SK-N-SH (cell line): ENCODE measurements at regions not wholly inside any gene's neighbourhood (a gene's known extent, or its start where the extent isn't known, plus 50 kb on each side); places are given as distances from the start of the nearest gene placed in this dataset.

Experiments
- CTCF ChIA-PET: fragments of 300-600, 350-600 bp; formaldehyde crosslinking; extraction: SDS; loops from one replicate; lab custom pipeline; 2021; lab: Yijun Ruan, JAX
- POLR2A ChIA-PET: fragments of 350-600 bp; sonication (Branson Sonifier 250); formaldehyde crosslinking; extraction: SDS; loops from one replicate; lab custom pipeline; 2020; ENCODE audit warnings: antibody characterized with exemption, inconsistent platforms; lab: Yijun Ruan, JAX
- DNase-seq: peaks from one replicate; pipeline ENCODE4 v3.0.0; 2012
- H2AFZ ChIP-seq: fragments of 200-600 bp; sonication (generic); 2 replicates; pipeline ENCODE4 v1.8.1; 2016; ENCODE audit warnings: antibody characterized with exemption, mild to moderate bottlenecking, low read depth
- H3F3A ChIP-seq: fragments of 200-600 bp; sonication (generic); replicated peaks from 2 replicates; pipeline ENCODE3; 2016; ENCODE audit warnings: antibody characterized with exemption, mild to moderate bottlenecking; ENCODE audit not compliant: insufficient read depth
- H3K27ac ChIP-seq, 2 experiments: fragments of 200-500 bp in 1 of 2; fragments of 200-600 bp in 1 of 2; sonication (Bioruptor generic) in 1 of 2; sonication (generic), shearing (Covaris generic) in 1 of 2; 2 replicates each; pipeline versions ENCODE4 v1.5.1 to v1.6.1; 2014 to 2016; ENCODE audit warnings: low read depth in 2 of 2, inconsistent platforms in 1 of 2, low read length in 1 of 2, mild to moderate bottlenecking in 1 of 2, mixed read lengths in 1 of 2
- H3K27me3 ChIP-seq: fragments of 200-600 bp; sonication (generic), shearing (Covaris generic); 2 replicates; pipeline ENCODE4 v1.6.1; 2016; ENCODE audit warnings: mixed run types; ENCODE audit not compliant: insufficient read depth
- H3K36me3 ChIP-seq, 2 experiments: fragments of 200-500 bp in 1 of 2; fragments of 200-600 bp in 1 of 2; sonication (Bioruptor generic) in 1 of 2; sonication (generic) in 1 of 2; replicated peaks in 1 of 2; 2 replicates each; pipeline versions ENCODE3 to v1.5.1; 2014 to 2016; ENCODE audit warnings: low read length in 1 of 2, mild to moderate bottlenecking in 1 of 2; ENCODE audit not compliant: insufficient read depth in 2 of 2, control insufficient read depth in 1 of 2
- H3K4me1 ChIP-seq, 2 experiments: fragments of 200-500 bp in 1 of 2; fragments of 200-600 bp in 1 of 2; sonication (Bioruptor generic) in 1 of 2; sonication (generic), shearing (Covaris generic) in 1 of 2; 2 replicates each; pipeline versions ENCODE4 v1.5.1 to v1.6.1; 2014 to 2016; ENCODE audit warnings: low read depth in 1 of 2, low read length in 1 of 2, mixed run types in 1 of 2; ENCODE audit not compliant: insufficient read depth in 2 of 2, control insufficient read depth in 1 of 2
- H3K4me2 ChIP-seq: fragments of 200-600 bp; sonication (generic), shearing (Covaris generic); 2 replicates; pipeline ENCODE4 v1.6.1; 2017; ENCODE audit warnings: mixed run types
- H3K4me3 ChIP-seq, 2 experiments: fragments of 200-500 bp in 1 of 2; fragments of 200-600 bp in 1 of 2; sonication (Bioruptor generic) in 1 of 2; sonication (generic), shearing (Covaris generic) in 1 of 2; 2 replicates each; pipeline versions ENCODE4 v1.5.1 to v1.8.1; 2014 to 2016; ENCODE audit warnings: low read depth in 2 of 2, inconsistent platforms in 1 of 2, low read length in 1 of 2, mild to moderate bottlenecking in 1 of 2, mixed read lengths in 1 of 2, moderate library complexity in 1 of 2
- H3K79me2 ChIP-seq: fragments of 200-600 bp; sonication (generic); 2 replicates; pipeline ENCODE4 v1.8.1; 2017; ENCODE audit warnings: mild to moderate bottlenecking; ENCODE audit not compliant: insufficient read depth
- H3K9ac ChIP-seq: fragments of 200-600 bp; sonication (generic); 2 replicates; pipeline ENCODE4 v1.6.1; 2017; ENCODE audit warnings: mixed run types
- H3K9me2 ChIP-seq: fragments of 200-600 bp; sonication (generic); 2 replicates; pipeline ENCODE4 v1.6.1; 2017; ENCODE audit warnings: mixed run types
- H3K9me3 ChIP-seq: fragments of 200-600 bp; sonication (generic); 2 replicates; pipeline ENCODE4 v1.6.1; 2017; ENCODE audit warnings: mixed run types, mild to moderate bottlenecking, moderate library complexity
- H4K20me1 ChIP-seq: fragments of 200-600 bp; sonication (generic); 2 replicates; pipeline ENCODE4 v1.6.1; 2017; ENCODE audit warnings: mild to moderate bottlenecking, mixed run types; ENCODE audit not compliant: insufficient read depth
- FOXJ3 ChIP-seq: sonication (generic); formaldehyde crosslinking; IDR thresholded peaks from 2 replicates; pipeline ENCODE4 v1.5.1; 2020; ENCODE audit warnings: mild to moderate bottlenecking, missing genetic modification reagents
- GATA2 ChIP-seq: sonication (generic); formaldehyde crosslinking; IDR thresholded peaks from 2 replicates; pipeline ENCODE4 v1.5.0; 2020; ENCODE audit warnings: mild to moderate bottlenecking, missing genetic modification reagents
- NRF1 ChIP-seq: IDR thresholded peaks from 2 replicates; pipeline ENCODE4 v1.6.1; 2012; ENCODE audit warnings: low read depth, mild to moderate bottlenecking, low read length
- RXRA ChIP-seq: IDR thresholded peaks from 2 replicates; pipeline ENCODE4 v1.4.0; 2012; ENCODE audit warnings: low read depth, mild to moderate bottlenecking, borderline replicate concordance
- YY1 ChIP-seq: IDR thresholded peaks from 2 replicates; pipeline ENCODE4 v1.4.0; 2012; ENCODE audit warnings: low read depth, mild to moderate bottlenecking
- WGBS: methylation state at CpG from one replicate; pipeline ENCODE4 v1.1.6; 2017; ENCODE audit warnings: low lambda C conversion rate; 5-methylcytosine and 5-hydroxymethylcytosine counted together
- TF ChIP-seq, protein P1 (sequence below): IDR thresholded peaks from 2 replicates; pipeline ENCODE4 v1.4.0; 2012; ENCODE audit warnings: low read depth, borderline replicate concordance
- TF ChIP-seq, protein P2 (sequence below): IDR thresholded peaks from 2 replicates; pipeline ENCODE4 v1.6.1; 2012; ENCODE audit warnings: mild to moderate bottlenecking, low read depth, low read length, moderate library complexity
- TF ChIP-seq, protein P3 (sequence below): fragments of 150-350 bp; IDR thresholded peaks from 2 replicates; pipeline ENCODE4 v1.6.1; 2017; ENCODE audit warnings: antibody characterized with exemption, low read length, low read depth, borderline replicate concordance

DNA sequence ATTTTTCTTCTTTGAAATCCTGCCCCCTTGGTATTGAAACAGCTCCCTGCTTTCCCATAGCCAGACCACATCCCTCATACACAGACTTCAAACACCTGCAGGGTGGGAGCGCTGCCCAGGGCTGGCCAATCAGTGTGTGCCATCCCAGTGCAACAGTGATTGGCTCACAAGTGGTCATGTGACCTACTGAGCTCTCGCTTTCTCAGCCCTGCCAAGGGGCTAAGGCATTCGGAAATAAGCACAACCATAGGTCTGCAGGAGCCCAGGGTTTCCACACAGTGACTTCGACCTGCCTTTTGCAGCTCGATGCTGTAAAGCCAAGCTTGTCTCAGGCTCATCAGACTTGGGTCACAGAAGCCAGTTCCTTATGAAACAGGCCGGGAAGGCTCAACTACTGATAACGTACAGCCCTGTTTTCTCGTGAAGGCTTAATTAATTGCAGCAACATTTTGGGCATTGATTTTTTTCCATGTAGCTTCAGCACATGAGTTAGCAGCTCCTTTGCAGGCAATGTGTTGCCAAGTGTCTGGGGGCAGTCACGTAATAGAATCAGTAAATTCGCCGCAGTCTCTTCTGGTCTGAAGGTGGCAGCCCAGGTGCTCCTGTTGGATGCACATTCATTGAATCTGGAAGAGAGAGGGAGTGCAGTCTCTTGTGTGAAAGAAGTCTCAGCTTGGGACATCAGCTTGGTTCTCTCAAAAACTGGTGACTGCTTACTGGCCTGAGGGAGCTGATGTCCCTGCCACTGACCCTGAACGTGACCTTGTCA, 1091.8 kb downstream of the AACS start:
- ChIA-PET POLR2A (no interaction called here), CTCF (interaction anchor here (1.0 to 1.4 kb wide), 2 partner anchors 29 to 718 kb away, joined by 3 read pairs; no protein-coding TSS in a partner anchor)
- peak; percentile 38 for DNase-seq
- H3K36me3 ChIP-seq, result no peaks in the 10 kb centered on the region
- no peak overlapping the region for H3K27ac ChIP-seq
- no peaks in the 10 kb centered on the region for H3K27me3 ChIP-seq
- no peaks in the 10 kb centered on the region; a peak in 1 of 4 replicates for H3K4me1 ChIP-seq
- H3K79me2 ChIP-seq, result no peaks in the 10 kb centered on the region
- no peaks in the 10 kb centered on the region for H3K9me2 ChIP-seq
- no peak overlapping the region for H3K9ac ChIP-seq
- TF ChIP-seq, protein P1, sequence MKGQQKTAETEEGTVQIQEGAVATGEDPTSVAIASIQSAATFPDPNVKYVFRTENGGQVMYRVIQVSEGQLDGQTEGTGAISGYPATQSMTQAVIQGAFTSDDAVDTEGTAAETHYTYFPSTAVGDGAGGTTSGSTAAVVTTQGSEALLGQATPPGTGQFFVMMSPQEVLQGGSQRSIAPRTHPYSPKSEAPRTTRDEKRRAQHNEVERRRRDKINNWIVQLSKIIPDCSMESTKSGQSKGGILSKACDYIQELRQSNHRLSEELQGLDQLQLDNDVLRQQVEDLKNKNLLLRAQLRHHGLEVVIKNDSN, result peak; percentile 68; the same call in 1 of the 2 replicates
- no peak for TF ChIP-seq YY1
- no peaks in the 10 kb centered on the region for H4K20me1 ChIP-seq
- 31% methylated on average over 11 of the region's 12 CpGs for WGBS
- H3K9me3 ChIP-seq, result no peaks in the 10 kb centered on the region
- no peak overlapping the region for H2AFZ ChIP-seq
- no peaks in the 10 kb centered on the region for H3F3A ChIP-seq
- no peak overlapping the region for H3K4me2 ChIP-seq
- H3K4me3 ChIP-seq, result no peak overlapping the region

DNA sequence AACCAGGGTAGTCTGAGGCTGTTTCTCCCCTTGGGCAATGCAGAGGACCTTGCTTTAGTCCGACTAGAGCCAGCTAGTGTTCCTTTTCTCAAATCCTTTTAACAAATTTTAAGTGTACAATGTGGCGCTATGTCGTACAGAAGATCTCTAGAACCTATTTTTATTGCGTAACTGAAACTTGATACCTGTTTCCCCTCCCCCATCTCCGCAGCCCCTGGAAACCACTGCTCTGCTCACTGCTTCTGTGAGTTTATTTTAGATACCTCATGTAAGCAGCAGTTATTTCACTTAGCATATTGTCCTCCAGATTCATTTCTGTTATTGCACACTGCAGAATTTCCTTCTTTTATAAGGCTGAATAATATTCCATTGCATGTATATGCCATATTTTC, 1092.3 kb downstream of the AACS start:
- Histone ChIP-seq H3K9me3 (no peaks in the 10 kb centered on the region), H3K4me2 (no peak overlapping the region), H3K79me2 (no peaks in the 10 kb centered on the region), H3K36me3 (no peaks in the 10 kb centered on the region), H3K9ac (no peak overlapping the region), H2AFZ (no peak overlapping the region), H3K27me3 (no peaks in the 10 kb centered on the region), H3K4me1 (no peaks in the 10 kb centered on the region; a peak in 1 of 4 replicates), H3K4me3 (no peak overlapping the region), H3K9me2 (no peaks in the 10 kb centered on the region), H4K20me1 (no peaks in the 10 kb centered on the region), H3K27ac (no peak overlapping the region), H3F3A (no peaks in the 10 kb centered on the region)
- ChIA-PET CTCF (interaction anchor here (1.0 to 1.4 kb wide), 2 partner anchors 29 to 717 kb away, joined by 3 read pairs; no protein-coding TSS in a partner anchor), POLR2A (no interaction called here)
- WGBS, result 66% methylated on average over 5 of the region's 5 CpGs
- TF ChIP-seq, protein P2, sequence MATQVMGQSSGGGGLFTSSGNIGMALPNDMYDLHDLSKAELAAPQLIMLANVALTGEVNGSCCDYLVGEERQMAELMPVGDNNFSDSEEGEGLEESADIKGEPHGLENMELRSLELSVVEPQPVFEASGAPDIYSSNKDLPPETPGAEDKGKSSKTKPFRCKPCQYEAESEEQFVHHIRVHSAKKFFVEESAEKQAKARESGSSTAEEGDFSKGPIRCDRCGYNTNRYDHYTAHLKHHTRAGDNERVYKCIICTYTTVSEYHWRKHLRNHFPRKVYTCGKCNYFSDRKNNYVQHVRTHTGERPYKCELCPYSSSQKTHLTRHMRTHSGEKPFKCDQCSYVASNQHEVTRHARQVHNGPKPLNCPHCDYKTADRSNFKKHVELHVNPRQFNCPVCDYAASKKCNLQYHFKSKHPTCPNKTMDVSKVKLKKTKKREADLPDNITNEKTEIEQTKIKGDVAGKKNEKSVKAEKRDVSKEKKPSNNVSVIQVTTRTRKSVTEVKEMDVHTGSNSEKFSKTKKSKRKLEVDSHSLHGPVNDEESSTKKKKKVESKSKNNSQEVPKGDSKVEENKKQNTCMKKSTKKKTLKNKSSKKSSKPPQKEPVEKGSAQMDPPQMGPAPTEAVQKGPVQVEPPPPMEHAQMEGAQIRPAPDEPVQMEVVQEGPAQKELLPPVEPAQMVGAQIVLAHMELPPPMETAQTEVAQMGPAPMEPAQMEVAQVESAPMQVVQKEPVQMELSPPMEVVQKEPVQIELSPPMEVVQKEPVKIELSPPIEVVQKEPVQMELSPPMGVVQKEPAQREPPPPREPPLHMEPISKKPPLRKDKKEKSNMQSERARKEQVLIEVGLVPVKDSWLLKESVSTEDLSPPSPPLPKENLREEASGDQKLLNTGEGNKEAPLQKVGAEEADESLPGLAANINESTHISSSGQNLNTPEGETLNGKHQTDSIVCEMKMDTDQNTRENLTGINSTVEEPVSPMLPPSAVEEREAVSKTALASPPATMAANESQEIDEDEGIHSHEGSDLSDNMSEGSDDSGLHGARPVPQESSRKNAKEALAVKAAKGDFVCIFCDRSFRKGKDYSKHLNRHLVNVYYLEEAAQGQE, result no peak
- no peak for TF ChIP-seq NRF1
- TF ChIP-seq RXRA, result no peak
- no peak for TF ChIP-seq FOXJ3 (CRISPR knock-in tag)
- no peak for TF ChIP-seq GATA2 (CRISPR knock-in tag)
- TF ChIP-seq, protein P3, sequence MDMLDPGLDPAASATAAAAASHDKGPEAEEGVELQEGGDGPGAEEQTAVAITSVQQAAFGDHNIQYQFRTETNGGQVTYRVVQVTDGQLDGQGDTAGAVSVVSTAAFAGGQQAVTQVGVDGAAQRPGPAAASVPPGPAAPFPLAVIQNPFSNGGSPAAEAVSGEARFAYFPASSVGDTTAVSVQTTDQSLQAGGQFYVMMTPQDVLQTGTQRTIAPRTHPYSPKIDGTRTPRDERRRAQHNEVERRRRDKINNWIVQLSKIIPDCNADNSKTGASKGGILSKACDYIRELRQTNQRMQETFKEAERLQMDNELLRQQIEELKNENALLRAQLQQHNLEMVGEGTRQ, result no peak
- TF ChIP-seq, protein P1, result no peak
- DNase-seq, result no peak
